ENCODE measurements at regions not wholly inside any gene's neighbourhood (a gene's known extent, or its start where the extent isn't known, plus 50 kb on each side); places are given as distances from the start of the nearest gene placed in this dataset.

DNA sequence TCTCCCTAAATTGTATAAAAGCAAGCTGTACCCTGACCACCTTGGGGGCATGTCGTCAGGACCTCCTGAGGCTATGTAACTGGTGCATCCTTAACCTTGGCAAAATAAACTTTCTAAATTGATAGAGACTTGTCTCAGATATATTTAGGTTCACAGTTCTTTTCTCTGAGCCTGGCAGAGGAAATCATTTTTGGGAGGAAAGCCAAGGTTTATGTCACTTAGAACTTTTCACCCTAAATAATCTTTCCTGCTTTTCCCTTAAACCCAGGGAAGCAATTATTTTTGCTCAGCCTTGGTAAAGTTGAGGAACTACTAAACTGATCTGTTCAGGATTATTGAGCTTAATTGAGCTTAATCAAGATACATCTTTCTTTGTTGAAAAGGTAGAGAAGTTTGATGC lies 608.9 kb downstream of the PDCD6IP start:
- FAIRE-seq: no peak

DNA sequence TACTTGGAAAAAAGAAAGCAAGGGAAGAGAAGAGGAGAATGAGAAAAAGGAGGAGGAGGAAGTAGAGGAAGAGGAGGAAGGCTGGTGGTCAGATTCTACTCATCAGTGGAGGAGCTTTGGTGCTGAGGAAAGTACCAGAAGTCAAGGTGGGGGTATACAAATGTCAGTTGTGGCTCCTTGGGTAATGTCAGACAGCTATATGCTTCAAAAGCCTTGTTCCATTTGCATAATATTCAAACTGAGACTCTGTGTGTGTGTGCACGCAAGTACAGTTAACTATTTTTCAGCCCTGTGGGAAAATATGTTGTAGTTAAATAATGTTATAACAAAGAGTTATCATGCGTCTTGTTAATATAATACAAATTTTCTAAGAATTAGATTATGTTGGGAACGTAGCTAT lies 609.7 kb downstream of the PDCD6IP start:
- no peak overlapping the region for H3K27ac ChIP-seq (ENCODE audit: control insufficient read depth, insufficient read depth, low read length)
- no peaks in the 10 kb centered on the region for H4K20me1 ChIP-seq (ENCODE audit: control insufficient read depth, extremely low read depth, insufficient read depth, low read length)
- no peak overlapping the region for H2AFZ ChIP-seq (ENCODE audit: control insufficient read depth, low read length)
- no peak for DNase-seq (ENCODE audit: low read depth, low spot score)
- H3K4me3 ChIP-seq (ENCODE audit: control insufficient read depth in 2 of 3, extremely low read depth in 1 of 3, insufficient read depth in 2 of 3, low read depth in 1 of 3, low read length in 3 of 3): no peak overlapping the region
- no peaks in the 10 kb centered on the region for H3K9me1 ChIP-seq (ENCODE audit: control insufficient read depth, extremely low read depth, insufficient read depth, low read length)
- H3K9ac ChIP-seq (ENCODE audit: control insufficient read depth, extremely low read depth, insufficient read depth, low read length): no peak overlapping the region
- no peaks in the 10 kb centered on the region for H3K27me3 ChIP-seq (ENCODE audit: control insufficient read depth, extremely low read depth, insufficient read depth, low read length)
- H3K4me1 ChIP-seq (ENCODE audit: control insufficient read depth, extremely low read depth, insufficient read depth, low read length): no peaks in the 10 kb centered on the region
- TF ChIP-seq, protein P1, sequence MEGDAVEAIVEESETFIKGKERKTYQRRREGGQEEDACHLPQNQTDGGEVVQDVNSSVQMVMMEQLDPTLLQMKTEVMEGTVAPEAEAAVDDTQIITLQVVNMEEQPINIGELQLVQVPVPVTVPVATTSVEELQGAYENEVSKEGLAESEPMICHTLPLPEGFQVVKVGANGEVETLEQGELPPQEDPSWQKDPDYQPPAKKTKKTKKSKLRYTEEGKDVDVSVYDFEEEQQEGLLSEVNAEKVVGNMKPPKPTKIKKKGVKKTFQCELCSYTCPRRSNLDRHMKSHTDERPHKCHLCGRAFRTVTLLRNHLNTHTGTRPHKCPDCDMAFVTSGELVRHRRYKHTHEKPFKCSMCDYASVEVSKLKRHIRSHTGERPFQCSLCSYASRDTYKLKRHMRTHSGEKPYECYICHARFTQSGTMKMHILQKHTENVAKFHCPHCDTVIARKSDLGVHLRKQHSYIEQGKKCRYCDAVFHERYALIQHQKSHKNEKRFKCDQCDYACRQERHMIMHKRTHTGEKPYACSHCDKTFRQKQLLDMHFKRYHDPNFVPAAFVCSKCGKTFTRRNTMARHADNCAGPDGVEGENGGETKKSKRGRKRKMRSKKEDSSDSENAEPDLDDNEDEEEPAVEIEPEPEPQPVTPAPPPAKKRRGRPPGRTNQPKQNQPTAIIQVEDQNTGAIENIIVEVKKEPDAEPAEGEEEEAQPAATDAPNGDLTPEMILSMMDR (optimal IDR thresholded peaks at IDR 0.05 in 1 of 3, IDR thresholded peaks at IDR 0.05 in 1 of 3, conservative IDR thresholded peaks at IDR 0.05 in 1 of 3; ENCODE audit: extremely low read depth in 1 of 3, insufficient read depth in 2 of 3, low read length in 3 of 3): no peak
- no peak for TF ChIP-seq EZH2 (IDR thresholded peaks at IDR 0.05; ENCODE audit: low read length)
- H3K79me2 ChIP-seq (ENCODE audit: control insufficient read depth, insufficient read depth, low read length): no peaks in the 10 kb centered on the region
- H3K36me3 ChIP-seq (ENCODE audit: control insufficient read depth in 2 of 2, extremely low read depth in 1 of 2, insufficient read depth in 2 of 2, low read length in 2 of 2): no peaks in the 10 kb centered on the region
- no peak for FAIRE-seq
- no peak overlapping the region for H3K4me2 ChIP-seq (ENCODE audit: control insufficient read depth, extremely low read depth, insufficient read depth, low read depth, low read length)
- dilution Hi-C loops (cut with MboI; ENCODE audit: extremely low pct_ligation_motif_present, low sequenced_read_pairs): no loop called here
- no peaks in the 10 kb centered on the region for H3K9me3 ChIP-seq (ENCODE audit: control insufficient read depth, low read depth, low read length)

More for the DNA sequence above, 608.9 kb downstream of the PDCD6IP start:
- Histone ChIP-seq H3K9me3 (ENCODE audit: control insufficient read depth, low read depth, low read length) (no peaks in the 10 kb centered on the region), H3K27ac (ENCODE audit: control insufficient read depth, insufficient read depth, low read length) (no peak overlapping the region), H3K4me1 (ENCODE audit: control insufficient read depth, extremely low read depth, insufficient read depth, low read length) (no peaks in the 10 kb centered on the region), H4K20me1 (ENCODE audit: control insufficient read depth, extremely low read depth, insufficient read depth, low read length) (no peaks in the 10 kb centered on the region), H3K9me1 (ENCODE audit: control insufficient read depth, extremely low read depth, insufficient read depth, low read length) (no peaks in the 10 kb centered on the region), H3K9ac (ENCODE audit: control insufficient read depth, extremely low read depth, insufficient read depth, low read length) (no peak overlapping the region), H3K36me3 (ENCODE audit: control insufficient read depth in 2 of 2, extremely low read depth in 1 of 2, insufficient read depth in 2 of 2, low read length in 2 of 2) (no peaks in the 10 kb centered on the region), H3K79me2 (ENCODE audit: control insufficient read depth, insufficient read depth, low read length) (no peaks in the 10 kb centered on the region), H3K27me3 (ENCODE audit: control insufficient read depth, extremely low read depth, insufficient read depth, low read length) (no peaks in the 10 kb centered on the region), H3K4me2 (ENCODE audit: control insufficient read depth, extremely low read depth, insufficient read depth, low read depth, low read length) (no peak overlapping the region), H3K4me3 (ENCODE audit: control insufficient read depth in 2 of 3, extremely low read depth in 1 of 3, insufficient read depth in 2 of 3, low read depth in 1 of 3, low read length in 3 of 3) (no peak overlapping the region), H2AFZ (ENCODE audit: control insufficient read depth, low read length) (no peak overlapping the region)
- no peak for TF ChIP-seq EZH2 (IDR thresholded peaks at IDR 0.05; ENCODE audit: low read length)
- TF ChIP-seq, protein P1 (optimal IDR thresholded peaks at IDR 0.05 in 1 of 3, IDR thresholded peaks at IDR 0.05 in 1 of 3, conservative IDR thresholded peaks at IDR 0.05 in 1 of 3; ENCODE audit: extremely low read depth in 1 of 3, insufficient read depth in 2 of 3, low read length in 3 of 3): no peak
- DNase-seq (ENCODE audit: low read depth, low spot score): no peak
- dilution Hi-C loops (cut with MboI; ENCODE audit: extremely low pct_ligation_motif_present, low sequenced_read_pairs): no loop called here

Measured in keratinocyte (primary cell).